Suprapubic skin (tissue), 3 donors: ENCODE measurements at regions not wholly inside any gene's neighbourhood (a gene's known extent, or its start where the extent isn't known, plus 50 kb on each side); places are given as distances from the start of the nearest gene placed in this dataset.

Source experiments
- CTCF ChIP-seq, 2 donors: fragments of 200-600 bp in 1 of 2; fragments of 450-650 bp in 1 of 2; sonication (generic) in 1 of 2; IDR thresholded peaks; one replicate each; pipeline ENCODE4 v1.5.1; 2016 to 2019; ENCODE audit warnings: antibody characterized with exemption in 2 of 2, mild to moderate bottlenecking in 1 of 2, moderate library complexity in 1 of 2
- EP300 ChIP-seq: sonication (generic); formaldehyde crosslinking; IDR thresholded peaks from one replicate; pipeline ENCODE4 v1.6.1; 2017; ENCODE audit warnings: antibody characterized with exemption
- POLR2A ChIP-seq, 2 donors: fragments of 450-650 bp; IDR thresholded peaks; one replicate each; pipeline ENCODE4 v1.6.1; 2017; ENCODE audit warnings: antibody characterized with exemption in 2 of 2, mild to moderate bottlenecking in 2 of 2, moderate library complexity in 2 of 2

- TF ChIP-seq CTCF (IDR thresholded peaks at IDR 0.05) (no peak), POLR2A (IDR thresholded peaks at IDR 0.05) (no peak), EP300 (no peak)
Observed at GRCh38 chr5:142411103-142411502, 86.3 kb upstream of the SPRY4 start.
